ENCODE measurements at regions not wholly inside any gene's neighbourhood (a gene's known extent, or its start where the extent isn't known, plus 50 kb on each side); places are given as distances from the start of the nearest gene placed in this dataset.

- CTCF ChIA-PET = no interaction called here
- H3K27me3 ChIP-seq (ENCODE audit: control insufficient read depth, insufficient read depth, low read length) = no peaks in the 10 kb centered on the region
Observed at GRCh38 chr4:11869191-11869870, 440.6 kb upstream of the HS3ST1 start.

More at GRCh38 chr4:11869191-11869870, 440.6 kb upstream of the HS3ST1 start:
- Histone ChIP-seq H4K8ac (ENCODE audit: low read depth in 2 of 2, low read length in 2 of 2) (no peak overlapping the region), H3K9me3 (ENCODE audit: control insufficient read depth, insufficient read depth, low read length) (no peaks in the 10 kb centered on the region; the same call in 1 of the 2 replicates), H2AK5ac (ENCODE audit: low read depth, low read length) (no peak overlapping the region), H2BK15ac (ENCODE audit: low read depth, low read length) (no peak overlapping the region), H4K20me1 (ENCODE audit: insufficient read depth, low read length) (no peaks in the 10 kb centered on the region), H3K36me3 (ENCODE audit: control insufficient read depth, insufficient read depth, low read length) (no peaks in the 10 kb centered on the region), H2BK5ac (ENCODE audit: low read depth, low read length, poor library complexity, severe bottlenecking) (no peak overlapping the region), H3K27ac (ENCODE audit: insufficient read depth, low read length) (no peak overlapping the region), H3K9me1 (ENCODE audit: insufficient read depth, low read length) (no peaks in the 10 kb centered on the region), H3K56ac (ENCODE audit: extremely low read depth, insufficient read depth, low read length) (no peak overlapping the region), H3K14ac (replicated peaks; ENCODE audit: low read depth, low read length) (no peak overlapping the region), H3K4me3 (ENCODE audit: insufficient read depth, low read depth, low read length) (no peak overlapping the region), H4K5ac (ENCODE audit: low read depth, low read length) (no peak overlapping the region), H3K9ac (ENCODE audit: low read depth, low read length) (no peak overlapping the region), H3K4me2 (ENCODE audit: low read depth, low read length) (no peak overlapping the region), H2BK20ac (ENCODE audit: low read depth, low read length) (no peak overlapping the region), H3K18ac (ENCODE audit: low read depth, low read length) (no peak overlapping the region), H4K91ac (ENCODE audit: insufficient read depth, low read depth, low read length) (no peak overlapping the region), H3K4ac (ENCODE audit: low read depth, low read length) (no peak overlapping the region), H2BK120ac (ENCODE audit: low read depth, low read length) (no peak overlapping the region), H2AK9ac (replicated peaks; ENCODE audit: low read depth, low read length, poor library complexity) (no peak overlapping the region), H2AFZ (replicated peaks; ENCODE audit: low read length, poor library complexity) (no peak overlapping the region), H3K4me1 (ENCODE audit: control insufficient read depth, insufficient read depth, low read length) (no peaks in the 10 kb centered on the region), H3K79me1 (ENCODE audit: low read depth in 1 of 2, low read length in 2 of 2) (no peaks in the 10 kb centered on the region), H3K23ac (ENCODE audit: low read depth, low read length) (no peak overlapping the region)
- intact Hi-C loops (cut with micrococcal nuclease) (no loop called here), dilution Hi-C loops (cut with HindIII; ENCODE audit: low sequenced_read_pairs, unreplicated experiment) (no loop called here), in situ Hi-C loops (cut with MboI; ENCODE audit: low sequenced_read_pairs) (no loop called here)
- ATAC-seq (ENCODE audit: low read depth) (no peak), DNase-seq (no peak)
- POLR2A ChIA-PET (ENCODE audit: unreplicated experiment) = no interaction called here
- no CpG with 5 or more reads among the region's 6 CpGs for WGBS, 2 experiments (ENCODE audit: extremely low coverage in 2 of 2, insufficient read length in 1 of 2)
- BruUV-seq (replicated peaks) = no TSS peak
- TF ChIP-seq CEBPB (IDR thresholded peaks at IDR 0.05; ENCODE audit: low read depth, low read length) (no peak), BHLHE40 (IDR thresholded peaks at IDR 0.05; ENCODE audit: low read depth, low read length) (no peak), NFE2L2 (IDR thresholded peaks at IDR 0.05; ENCODE audit: low read depth, low read length) (no peak), FOS (IDR thresholded peaks at IDR 0.05; ENCODE audit: low read depth, low read length) (no peak), RAD21 (IDR thresholded peaks at IDR 0.05; ENCODE audit: low read length) (no peak), SMC3 (IDR thresholded peaks at IDR 0.05; ENCODE audit: low read depth, low read length) (no peak), CHD1 (IDR thresholded peaks at IDR 0.05; ENCODE audit: low read depth, low read length) (no peak), CTCF (conservative IDR thresholded peaks at IDR 0.05; ENCODE audit: low read depth, low read length) (no peak), MAFK (IDR thresholded peaks at IDR 0.05; ENCODE audit: low read depth, low read length) (no peak), RFX5 (IDR thresholded peaks at IDR 0.05; ENCODE audit: low read depth, low read length) (no peak), MAZ (IDR thresholded peaks at IDR 0.05; ENCODE audit: borderline replicate concordance, low read depth, low read length) (no peak), POLR2A (IDR thresholded peaks at IDR 0.05; ENCODE audit: low read depth, low read length) (no peak), USF2 (IDR thresholded peaks at IDR 0.05; ENCODE audit: low read depth, low read length) (no peak), MXI1 (IDR thresholded peaks at IDR 0.05; ENCODE audit: borderline replicate concordance, low read depth, low read length) (no peak), RCOR1 (IDR thresholded peaks at IDR 0.05; ENCODE audit: insufficient replicate concordance, low read length) (no peak), ELK1 (IDR thresholded peaks at IDR 0.05; ENCODE audit: borderline replicate concordance, low read depth, low read length) (no peak)
